Occipital lobe (tissue), 1 donor: ENCODE measurements at regions not wholly inside any gene's neighbourhood (a gene's known extent, or its start where the extent isn't known, plus 50 kb on each side); places are given as distances from the start of the nearest gene placed in this dataset.
"Not testable (repeated sequence)": the region's sequence is repeated elsewhere in the genome, so short reads cannot be mapped to it uniquely, and the experiment has no call there.

ENCODE experiments used
- DNase-seq: peaks from one replicate; lab custom pipeline; 2025; lab: John Stamatoyannopoulos, UW

DNA sequence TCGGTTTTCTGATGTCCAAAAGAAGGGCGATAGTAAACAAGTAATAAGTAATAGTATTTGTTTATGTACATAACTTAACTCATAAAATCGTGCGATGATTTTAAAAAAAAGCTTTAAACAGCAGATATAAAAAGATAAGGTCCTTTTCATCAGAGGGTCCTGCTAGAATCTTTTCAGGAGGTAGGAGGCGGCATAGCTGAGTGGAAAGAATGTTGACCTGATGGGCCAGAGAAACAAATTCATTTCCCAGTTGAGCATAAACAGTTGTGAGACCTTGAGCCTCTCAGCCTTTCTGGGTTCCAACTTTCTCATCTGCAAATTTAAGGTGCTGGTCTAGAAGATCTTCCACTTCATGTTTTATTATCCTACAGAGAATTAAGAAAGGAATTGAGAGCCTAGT lies 173.5 kb downstream of the LACC1 start:
- no peak for DNase-seq

DNA sequence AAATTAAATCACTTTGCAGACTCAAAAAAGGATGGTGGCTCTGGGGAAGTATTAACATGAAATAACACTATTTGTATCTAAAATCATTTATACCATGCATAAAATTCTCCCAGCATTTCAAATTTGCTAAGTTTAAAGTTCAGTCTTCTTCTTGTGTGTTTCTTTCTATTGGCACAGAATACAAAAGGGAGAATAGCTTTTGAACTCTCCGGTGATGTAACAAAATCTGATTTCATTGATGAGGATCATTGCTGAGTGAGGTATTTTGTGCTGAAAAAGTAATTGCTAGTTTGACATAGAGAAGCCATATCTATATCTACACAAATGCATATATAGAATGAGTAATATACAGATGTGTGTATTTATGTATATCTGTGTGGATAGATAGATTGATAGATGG lies 174.8 kb downstream of the LACC1 start:
- no peak for DNase-seq

DNA sequence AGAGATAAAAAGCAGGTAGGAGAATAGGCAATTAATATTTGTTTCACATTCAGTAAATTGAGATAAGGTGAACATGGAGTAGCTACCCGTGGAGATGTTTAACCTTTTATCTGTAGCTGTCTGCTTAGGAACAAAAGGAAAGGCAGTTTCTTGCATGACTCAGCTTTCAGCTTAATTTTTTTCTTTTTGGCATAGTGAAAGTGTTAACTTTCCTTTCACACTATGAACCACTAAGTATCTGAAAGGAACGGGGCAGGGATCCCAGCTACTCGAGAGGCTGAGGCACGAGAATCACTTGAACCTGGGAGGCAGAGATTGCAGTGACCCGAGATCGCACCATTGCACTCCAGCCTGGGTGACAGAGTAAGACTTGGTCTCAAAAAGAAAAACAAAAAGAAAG lies 176.0 kb downstream of the LACC1 start:
- not testable (repeated sequence) for DNase-seq

DNA sequence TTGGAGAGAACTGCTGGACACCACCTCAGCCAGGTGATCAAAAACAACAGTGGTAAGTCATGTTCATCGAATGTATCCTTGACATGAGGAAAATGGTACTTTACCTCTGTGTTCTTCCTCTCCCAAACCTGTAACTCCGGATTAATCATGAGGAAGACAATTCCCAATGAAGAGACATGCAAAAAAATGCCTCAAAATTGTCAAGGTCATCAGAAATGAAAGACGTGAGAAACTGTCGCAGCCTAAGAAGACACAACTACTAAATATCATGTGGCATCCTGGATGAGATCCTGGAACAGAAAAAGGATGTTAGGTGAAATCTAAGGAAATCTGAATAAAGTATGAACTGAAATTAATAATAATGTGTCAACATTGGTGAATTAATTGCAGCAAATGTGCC lies 178.4 kb downstream of the LACC1 start:
- DNase-seq, result no peak

DNA sequence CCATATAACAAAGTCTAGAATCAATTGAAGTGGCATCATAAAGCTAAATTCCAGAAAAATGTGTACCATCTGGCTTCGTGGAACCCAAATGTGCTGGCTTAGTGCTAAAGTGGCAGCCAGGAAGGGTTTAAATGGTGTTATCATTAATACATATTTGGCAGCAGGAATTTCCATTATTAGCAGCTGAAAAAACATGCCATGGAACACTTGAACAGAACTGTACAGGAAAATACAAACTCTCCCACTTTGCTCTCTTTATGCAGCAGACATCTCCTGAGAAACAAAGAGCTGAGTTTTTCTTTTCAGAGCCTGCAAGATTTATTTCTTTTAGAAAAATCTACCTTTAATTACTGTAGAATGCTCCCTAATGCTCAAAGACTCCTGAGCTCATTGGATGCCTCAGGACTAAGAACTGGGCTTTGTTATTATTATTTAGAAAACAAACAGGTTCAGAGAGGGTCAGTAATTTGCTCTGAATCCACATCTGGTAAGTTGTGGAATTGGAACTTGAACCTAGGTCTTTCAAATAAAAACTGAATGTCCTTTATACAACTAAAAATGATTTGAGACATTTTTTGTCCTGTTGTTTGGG lies 179.0 kb downstream of the LACC1 start:
- DNase-seq, result no peak

DNA sequence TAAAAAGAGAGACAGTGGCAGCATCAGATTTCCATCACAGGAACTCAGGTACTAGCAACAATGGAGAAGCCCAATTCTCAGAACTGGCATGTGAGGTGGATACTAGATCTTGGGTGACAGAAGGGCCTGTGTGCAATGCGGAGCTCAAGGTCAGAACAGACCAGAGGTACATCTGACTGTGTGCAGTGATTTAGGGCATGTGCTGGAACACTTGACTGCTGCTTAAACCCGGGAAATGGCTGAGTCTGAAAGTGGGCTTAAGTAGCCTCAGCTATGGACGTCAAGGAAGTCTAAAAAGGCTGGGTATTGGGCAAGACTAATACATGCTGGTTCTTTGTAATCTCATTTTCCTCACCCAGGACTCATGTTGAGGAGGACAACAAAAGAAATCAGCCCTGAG lies 182.2 kb downstream of the LACC1 start:
- DNase-seq, result no peak

DNA sequence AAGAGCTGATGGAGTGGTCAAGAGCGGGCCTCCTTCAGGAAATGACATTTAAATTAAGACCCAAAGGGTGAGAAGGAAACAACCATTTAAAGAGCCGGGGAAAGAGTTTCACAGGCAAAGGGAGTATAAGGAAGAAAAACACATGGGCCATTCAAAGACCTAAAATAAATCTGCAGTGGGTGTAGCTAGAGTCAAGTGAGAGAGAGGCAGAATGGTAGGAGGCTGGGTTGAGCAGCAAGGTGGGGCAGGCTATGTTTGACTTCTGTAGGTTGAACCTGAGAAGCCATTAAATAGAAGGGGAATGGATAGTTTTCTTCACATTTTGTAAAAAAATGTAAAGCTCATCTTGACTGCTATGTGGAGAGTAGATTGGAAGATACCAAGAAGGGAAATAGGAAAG lies 183.8 kb downstream of the LACC1 start:
- no peak for DNase-seq

DNA sequence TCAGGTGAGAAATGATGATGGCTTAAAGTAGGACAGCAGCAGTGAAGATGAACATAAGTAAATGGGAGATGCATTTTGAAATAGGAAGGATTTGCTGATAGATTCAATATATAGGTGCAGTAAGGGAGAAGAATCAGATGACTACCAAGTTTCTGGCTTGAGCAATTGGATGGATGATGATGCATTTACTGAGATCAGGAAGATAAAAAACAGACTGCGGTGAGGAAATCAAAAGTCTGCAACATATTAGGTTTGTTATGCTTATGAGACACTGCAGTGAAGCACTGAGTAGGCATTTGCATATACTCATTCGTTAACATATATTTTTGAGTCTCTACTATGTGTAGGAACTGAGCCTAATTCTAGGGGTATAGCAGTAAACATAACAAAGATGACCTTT lies 184.2 kb downstream of the LACC1 start:
- no peak for DNase-seq

DNA sequence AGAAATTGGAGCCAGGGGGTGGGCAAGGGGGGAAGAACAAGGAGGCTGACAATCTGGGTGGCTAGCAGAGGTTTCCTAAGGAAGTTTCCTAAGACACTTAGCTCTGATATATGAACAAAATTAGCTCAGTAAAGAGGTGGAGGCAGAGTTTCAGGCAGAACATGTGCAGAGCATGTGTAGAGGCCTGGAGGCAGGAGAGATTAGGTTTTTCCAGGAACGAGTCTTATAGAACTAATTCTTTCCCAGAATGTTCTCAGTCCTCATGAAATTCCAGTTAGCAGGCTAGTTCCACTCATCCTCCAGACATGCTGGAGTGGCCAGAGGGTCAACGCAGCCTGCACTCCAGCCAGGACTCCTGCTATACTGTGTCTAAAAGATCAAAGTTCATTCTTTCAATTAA lies 184.7 kb downstream of the LACC1 start:
- DNase-seq, result no peak

DNA sequence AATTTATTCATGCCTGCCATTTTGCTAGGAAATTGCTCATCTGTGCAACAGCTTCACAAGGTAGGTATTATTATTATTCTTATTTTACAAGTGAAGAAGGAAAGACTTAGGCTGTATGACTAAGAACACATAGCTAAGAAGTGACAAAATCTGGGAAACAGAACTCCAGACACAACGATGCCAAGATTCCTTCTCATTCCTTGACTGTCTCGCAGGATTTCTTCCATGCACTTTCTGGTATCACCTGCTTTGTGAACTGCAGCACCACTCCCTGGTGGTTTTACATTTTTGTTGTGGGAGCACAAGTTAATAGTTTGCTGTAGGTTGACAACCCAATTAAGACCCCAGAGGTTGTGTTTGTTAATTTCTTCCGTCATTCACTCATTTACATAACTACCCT lies 188.5 kb downstream of the LACC1 start:
- DNase-seq, result no peak

DNA sequence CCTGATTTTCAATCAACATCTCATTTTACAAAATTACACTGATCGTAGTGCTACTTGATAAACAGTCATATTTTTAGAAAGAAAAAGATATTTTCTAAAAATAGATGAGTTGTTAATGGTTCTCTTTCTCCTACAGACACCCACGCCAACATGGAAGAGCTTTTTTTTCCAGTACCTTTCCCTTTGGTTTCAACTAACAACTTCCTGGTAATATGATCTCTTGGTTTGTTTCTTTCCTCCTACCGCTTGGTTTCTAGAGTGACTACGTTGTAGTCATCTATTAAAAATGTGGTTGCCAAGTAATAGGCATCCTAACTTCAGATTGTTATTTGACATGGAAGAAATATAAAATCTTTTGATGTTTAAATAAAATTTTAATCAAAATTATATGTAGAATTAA lies 189.0 kb downstream of the LACC1 start:
- no peak for DNase-seq

DNA sequence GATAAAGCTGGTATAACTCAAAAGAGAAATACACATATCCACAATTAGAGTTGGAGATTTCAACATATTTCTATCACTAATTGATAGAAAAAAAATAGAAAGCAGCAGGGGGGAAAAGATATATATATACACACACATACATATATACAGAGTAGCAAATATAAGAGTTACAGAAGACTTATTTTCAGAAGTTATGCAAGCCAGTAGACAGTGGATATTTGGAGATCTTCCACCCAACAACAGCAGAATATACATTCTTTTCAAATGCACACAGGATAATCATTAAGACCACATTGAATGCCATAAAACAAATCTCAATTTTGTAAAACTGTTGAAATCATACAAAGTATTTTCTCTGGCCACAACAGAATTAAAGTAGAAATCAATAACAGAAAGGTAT lies 192.8 kb downstream of the LACC1 start:
- DNase-seq, result no peak

DNA sequence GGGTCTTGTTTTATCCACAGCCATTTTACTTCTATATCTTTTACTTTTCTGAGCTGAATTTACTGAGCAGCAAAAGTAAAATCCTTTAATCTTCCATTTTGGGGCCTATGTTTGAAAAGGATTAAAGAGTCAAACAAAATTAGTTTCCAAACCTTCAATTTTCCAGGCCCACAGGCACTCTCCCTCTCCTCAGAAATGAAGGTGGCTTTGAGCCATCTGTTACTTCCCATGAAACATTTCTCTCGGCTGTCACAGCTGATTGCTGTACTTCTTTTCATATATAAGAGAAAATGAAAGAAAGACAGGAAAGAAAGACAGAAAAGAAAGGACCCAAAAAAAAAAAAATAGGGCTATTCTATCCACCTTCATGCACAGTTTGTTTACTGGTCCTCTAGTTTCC lies 194.9 kb downstream of the LACC1 start:
- no peak for DNase-seq

DNA sequence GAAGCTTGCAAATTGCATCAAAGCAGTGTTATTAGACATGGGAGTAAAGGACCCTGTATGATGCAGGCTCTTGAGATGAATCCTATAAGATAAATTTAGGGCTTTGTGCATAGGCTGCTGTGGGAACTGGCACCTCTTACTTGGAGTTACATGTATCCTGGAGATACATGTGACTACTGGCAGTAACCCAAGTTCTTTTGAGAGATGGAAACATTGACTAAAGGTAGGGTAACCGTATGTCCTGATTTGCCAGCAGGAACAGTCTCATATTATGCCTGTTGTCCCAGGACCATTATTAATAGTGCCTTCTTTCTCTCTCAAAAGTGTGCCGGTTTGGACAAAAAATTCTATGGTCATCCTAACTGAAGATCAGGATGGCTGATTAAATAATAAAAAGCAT lies 195.4 kb downstream of the LACC1 start:
- no peak for DNase-seq

DNA sequence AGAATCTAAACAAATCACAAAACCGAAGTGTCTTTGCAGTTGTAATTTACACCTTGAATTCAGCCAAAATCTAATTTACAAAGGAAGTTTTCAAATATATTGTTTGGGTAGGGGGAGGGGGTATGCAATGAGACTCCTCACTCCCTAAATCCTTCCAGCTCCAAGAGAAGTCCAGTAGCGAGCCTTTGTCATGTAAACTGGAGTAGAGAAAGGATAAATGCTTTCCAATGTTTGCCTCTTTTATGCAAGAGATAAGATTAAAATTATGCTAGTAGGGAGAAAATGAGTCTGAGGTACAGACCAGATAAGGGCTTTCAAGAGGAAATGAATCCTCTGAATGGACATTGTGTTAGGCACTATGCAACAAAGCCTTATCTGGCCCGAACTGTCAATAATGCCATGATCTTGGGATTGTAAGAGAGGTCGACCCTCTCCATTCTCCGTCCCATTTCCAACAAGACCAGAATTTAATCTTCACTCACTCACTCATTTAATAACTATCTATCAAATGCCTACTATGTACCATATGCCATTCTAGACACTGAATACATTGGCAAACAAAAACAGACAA lies 199.2 kb downstream of the LACC1 start:
- no peak for DNase-seq

DNA sequence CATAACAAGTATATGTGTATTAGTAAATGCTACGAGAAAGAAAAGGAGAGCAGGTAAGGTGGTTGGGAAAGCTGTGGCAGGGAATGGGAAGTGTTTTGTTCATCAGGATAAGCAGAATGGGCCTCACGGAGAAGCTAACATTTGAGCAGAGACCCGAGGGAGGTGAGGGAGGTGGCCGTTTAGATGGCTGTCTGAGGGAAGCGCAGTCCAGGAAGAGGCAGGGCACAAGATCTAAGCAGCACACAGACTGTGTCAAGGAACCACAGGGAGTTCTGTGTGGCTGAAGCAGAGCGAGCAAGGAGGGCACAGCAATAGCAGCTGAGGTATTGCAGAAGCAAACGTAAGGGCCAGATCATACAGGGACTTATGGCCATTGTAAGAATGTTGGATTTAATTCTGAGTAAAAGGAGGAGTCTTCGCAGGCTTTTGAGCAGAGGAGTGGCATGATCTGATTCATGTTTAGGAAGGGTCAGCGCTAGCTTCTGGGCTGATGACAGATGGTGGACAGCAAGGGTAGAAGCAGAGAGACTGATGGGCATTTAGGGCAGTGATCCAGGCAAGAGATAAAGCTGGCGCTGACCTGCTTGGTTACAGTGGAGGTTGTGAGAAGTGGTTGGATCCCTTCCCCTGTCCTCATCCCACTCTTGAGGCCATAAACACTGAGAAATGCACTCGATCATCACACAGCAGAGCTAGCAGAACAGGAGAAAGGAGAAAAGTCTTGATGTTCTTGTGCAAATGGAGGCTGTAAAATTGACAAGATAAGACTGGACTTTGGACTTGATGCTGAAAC lies 199.9 kb downstream of the LACC1 start:
- no peak for DNase-seq

DNA sequence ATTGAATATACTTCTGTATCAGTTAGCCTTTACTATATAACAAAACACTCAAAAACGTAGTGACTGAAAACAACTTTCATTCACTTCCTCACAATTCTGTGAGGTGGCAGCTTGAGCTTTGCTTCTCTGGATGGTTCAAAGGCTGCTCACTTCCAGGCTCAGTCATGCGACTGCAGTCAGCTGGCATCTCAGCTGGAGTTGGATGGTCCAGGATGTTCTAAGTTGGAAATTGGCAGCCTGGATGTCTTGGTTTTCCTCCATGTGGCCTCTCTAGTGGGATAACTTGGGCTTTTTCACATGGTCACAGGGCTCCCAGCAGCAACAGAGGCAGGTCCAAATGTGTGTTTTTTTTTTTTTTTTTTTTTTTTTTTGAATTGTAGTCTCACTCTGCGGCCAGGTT lies 204.4 kb downstream of the LACC1 start:
- no peak for DNase-seq

DNA sequence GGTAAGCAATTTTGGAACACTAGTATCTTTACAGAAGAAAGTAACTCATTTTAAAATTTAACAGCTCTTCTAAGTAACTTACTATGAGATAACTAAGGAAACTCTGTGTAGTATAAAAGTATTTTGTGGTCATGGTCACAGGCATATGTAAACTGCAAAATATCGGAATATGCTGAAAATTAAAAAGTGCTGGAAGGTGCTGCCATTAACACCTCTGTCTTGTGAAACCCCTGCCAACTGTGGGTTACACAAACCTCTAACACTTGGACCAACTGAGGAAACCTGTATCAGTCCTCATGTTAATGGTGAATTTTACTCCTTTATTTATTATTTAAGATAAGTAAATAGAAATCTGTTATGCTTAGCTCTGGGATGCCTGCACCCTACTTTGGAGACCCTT lies 206.7 kb downstream of the LACC1 start:
- DNase-seq, result no peak

DNA sequence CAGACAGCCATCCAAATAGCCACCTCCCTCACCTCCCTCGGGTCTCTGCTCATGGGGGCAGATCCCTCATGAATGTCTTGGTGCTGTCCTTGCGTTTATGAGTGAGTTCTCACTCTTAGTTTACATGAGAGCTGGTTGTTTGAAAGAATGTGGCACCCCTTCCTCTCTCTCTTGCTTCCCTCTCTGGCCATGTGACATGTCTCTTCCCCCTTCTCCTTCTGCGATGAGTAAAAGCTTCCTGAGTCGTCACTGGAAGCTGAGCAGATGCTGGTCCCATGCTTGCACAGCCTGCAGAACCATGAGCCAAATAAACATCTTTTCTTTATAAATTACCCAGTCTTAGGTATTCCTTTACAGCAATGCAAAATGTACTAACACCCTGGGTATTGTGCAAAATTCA lies 208.7 kb downstream of the LACC1 start:
- no peak for DNase-seq

DNA sequence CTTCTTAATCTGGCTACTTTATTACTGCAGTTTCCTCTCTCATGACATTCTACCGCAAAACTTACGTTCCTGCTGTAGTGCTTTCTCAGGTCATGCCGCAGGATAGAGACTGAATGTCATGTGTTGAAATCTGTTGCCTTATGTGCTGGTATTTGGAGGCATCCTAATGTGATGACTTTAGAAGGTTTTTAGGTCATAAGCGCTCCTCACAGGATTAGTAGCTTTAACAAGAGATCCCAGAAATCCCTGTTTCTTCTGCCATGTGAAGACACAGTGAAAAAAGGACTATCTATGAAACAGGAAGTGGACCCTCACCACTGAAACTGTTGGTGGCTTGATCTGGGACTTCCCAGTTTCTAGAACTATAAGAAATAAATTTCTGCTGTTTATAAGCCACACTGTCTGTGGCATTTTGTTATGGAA lies 209.3 kb downstream of the LACC1 start:
- DNase-seq, result no peak

DNA sequence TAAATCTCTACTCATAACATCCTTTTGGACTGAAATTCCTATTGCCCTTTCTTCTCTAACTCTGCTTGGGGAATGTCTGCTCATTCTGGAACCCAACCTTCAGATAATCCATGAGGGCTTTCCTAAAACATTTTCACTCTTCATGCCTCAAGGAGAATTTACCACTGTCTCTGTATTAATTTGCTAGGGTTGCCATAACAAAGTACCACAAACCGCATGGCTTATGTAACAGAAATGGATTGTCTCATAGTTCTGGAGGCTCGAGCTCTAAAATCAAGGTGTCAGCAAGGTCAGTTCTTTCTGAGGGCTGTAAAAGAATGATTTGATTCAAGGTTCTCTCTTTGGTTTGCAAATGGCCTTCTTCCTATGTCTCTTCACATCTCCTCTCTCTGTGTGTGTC lies 209.7 kb downstream of the LACC1 start:
- no peak for DNase-seq

DNA sequence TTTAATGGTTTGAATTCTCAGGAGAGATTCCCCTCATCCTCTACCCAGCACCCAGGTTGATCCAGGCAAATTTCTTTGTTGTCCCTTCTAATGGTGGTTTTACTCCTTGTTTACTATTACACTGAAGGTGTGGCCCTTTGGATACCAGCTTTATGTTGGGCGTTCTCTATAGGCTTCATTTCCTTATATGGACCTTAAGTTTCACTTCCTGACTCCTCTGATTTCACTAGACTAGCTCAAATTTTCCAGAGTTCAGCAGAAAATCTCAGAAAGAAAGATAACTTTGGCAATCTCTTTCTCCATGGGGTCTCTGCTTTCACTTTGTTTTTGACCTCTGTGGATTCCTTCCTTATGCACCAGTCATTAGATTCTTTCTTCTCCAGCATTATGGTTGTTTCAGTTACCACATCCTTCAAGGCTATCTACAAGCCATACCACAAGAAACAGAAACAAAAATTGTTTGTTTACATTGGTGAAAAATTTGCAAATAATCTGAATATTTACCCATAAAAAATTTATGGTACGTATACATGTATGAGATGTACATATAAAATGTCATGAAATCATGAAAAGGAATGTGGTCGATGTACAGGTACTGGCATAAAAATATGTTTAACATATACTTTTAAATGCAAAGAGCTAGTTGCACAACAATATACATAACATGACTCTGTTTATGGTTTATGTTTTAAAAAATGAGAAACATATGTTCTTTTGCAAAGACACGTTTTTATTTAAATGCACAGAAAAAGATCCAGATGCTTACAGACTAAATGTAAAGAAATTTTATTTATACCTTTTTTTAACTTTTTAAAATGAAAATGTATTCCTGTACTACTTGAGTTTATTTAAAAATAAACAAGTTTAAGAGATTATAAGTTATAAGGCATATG lies 212.6 kb downstream of the LACC1 start:
- no peak for DNase-seq
